Breast epithelium (tissue), 3 donors: ENCODE measurements at regions not wholly inside any gene's neighbourhood (a gene's known extent, or its start where the extent isn't known, plus 50 kb on each side); places are given as distances from the start of the nearest gene placed in this dataset.

Experiments
- CTCF ChIP-seq, 3 donors: fragments of 450-650 bp; IDR thresholded peaks; one replicate each; pipeline ENCODE4 v1.5.1; 2016 to 2017; ENCODE audit warnings: antibody characterized with exemption in 3 of 3, mild to moderate bottlenecking in 3 of 3, moderate library complexity in 3 of 3
- POLR2AphosphoS5 ChIP-seq, 3 donors: sonication (generic); formaldehyde crosslinking; IDR thresholded peaks; one replicate each; pipeline ENCODE4 v1.6.1; 2017; ENCODE audit warnings: antibody characterized with exemption in 3 of 3

- no peak for TF ChIP-seq CTCF (IDR thresholded peaks at IDR 0.05)
- TF ChIP-seq POLR2AphosphoS5 (IDR thresholded peaks at IDR 0.05) = no peak
Observed at GRCh38 chr1:216892581-216893160, 169.4 kb upstream of the ESRRG start.
